MM.1S (cell line): ENCODE measurements at regions not wholly inside any gene's neighbourhood (a gene's known extent, or its start where the extent isn't known, plus 50 kb on each side); places are given as distances from the start of the nearest gene placed in this dataset.

Experiments used
- EZH2 ChIP-seq: fragments of 300-600 bp; sonication (generic); optimal IDR thresholded peaks from 2 replicates; pipeline ENCODE3; 2017; ENCODE audit warnings: low read depth, mild to moderate bottlenecking, antibody characterized with exemption, low read length, mixed read lengths
- EZH2phosphoT487 ChIP-seq: fragments of 300-600 bp; sonication (generic); IDR thresholded peaks from 2 replicates; pipeline ENCODE4 v1.6.1; 2018; ENCODE audit warnings: antibody characterized with exemption, low read length
- TF ChIP-seq, protein P1 (sequence below): fragments of 300-600 bp; sonication (generic); IDR thresholded peaks from 2 replicates; pipeline ENCODE4 v1.5.1; 2016; ENCODE audit warnings: antibody characterized with exemption, low read length, mixed read lengths

GRCh38 chr2:121155502-121156056 is 129.4 kb downstream of the TFCP2L1 start:
- TF ChIP-seq, protein P1, sequence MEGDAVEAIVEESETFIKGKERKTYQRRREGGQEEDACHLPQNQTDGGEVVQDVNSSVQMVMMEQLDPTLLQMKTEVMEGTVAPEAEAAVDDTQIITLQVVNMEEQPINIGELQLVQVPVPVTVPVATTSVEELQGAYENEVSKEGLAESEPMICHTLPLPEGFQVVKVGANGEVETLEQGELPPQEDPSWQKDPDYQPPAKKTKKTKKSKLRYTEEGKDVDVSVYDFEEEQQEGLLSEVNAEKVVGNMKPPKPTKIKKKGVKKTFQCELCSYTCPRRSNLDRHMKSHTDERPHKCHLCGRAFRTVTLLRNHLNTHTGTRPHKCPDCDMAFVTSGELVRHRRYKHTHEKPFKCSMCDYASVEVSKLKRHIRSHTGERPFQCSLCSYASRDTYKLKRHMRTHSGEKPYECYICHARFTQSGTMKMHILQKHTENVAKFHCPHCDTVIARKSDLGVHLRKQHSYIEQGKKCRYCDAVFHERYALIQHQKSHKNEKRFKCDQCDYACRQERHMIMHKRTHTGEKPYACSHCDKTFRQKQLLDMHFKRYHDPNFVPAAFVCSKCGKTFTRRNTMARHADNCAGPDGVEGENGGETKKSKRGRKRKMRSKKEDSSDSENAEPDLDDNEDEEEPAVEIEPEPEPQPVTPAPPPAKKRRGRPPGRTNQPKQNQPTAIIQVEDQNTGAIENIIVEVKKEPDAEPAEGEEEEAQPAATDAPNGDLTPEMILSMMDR, result no peak
- TF ChIP-seq EZH2phosphoT487, result no peak
- no peak for TF ChIP-seq EZH2
